A549 (cell line): ENCODE measurements at regions not wholly inside any gene's neighbourhood (a gene's known extent, or its start where the extent isn't known, plus 50 kb on each side); places are given as distances from the start of the nearest gene placed in this dataset.

Experiments
- EP300 ChIP-seq, 2 experiments: fragments of >200 bp; sonication (Bioruptor Twin); formaldehyde crosslinking; IDR thresholded peaks; 2 replicates in 1 of 2; 3 replicates in 1 of 2; pipeline ENCODE4 v1.6.1; 2016 to 2017
- POLR2A ChIP-seq: IDR thresholded peaks from 2 replicates; pipeline ENCODE4 v1.6.1; 2012; ENCODE audit warnings: mild to moderate bottlenecking, low read length
- RFX5 ChIP-seq: fragments of 450-650 bp; IDR thresholded peaks from 2 replicates; pipeline ENCODE4 v1.7.1; 2014; ENCODE audit warnings: antibody characterized with exemption, mild to moderate bottlenecking, moderate library complexity
- TF ChIP-seq, protein P1 (sequence below): IDR thresholded peaks from 2 replicates; pipeline ENCODE4 v1.6.1; 2012
- TF ChIP-seq, protein P2 (sequence below): fragments of >200 bp; sonication (Bioruptor Twin); formaldehyde crosslinking; IDR thresholded peaks from 3 replicates; pipeline ENCODE4 v1.5.1; 2016

DNA sequence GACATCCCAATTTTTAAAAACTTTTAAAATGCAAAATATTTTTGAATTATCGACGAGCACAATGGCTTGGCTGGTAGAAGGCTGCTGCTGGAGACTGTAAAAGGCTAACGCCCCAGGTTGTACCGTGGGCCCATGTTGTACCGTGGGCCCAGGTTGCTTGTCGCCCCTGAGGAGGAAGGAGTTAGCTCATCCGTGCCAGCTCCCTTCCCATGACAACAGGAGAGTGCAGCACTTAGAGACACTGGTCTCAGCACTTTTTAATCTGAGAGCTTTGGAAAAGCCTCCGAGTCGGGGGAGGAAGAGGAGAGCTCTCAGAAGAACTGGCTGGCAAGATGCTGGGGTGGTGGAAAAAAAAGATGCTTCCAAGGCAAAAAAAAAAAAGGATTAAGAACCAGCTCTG, 50.3 kb upstream of the CACNA1A start:
- TF ChIP-seq POLR2A: no peak
- TF ChIP-seq RFX5: no peak
- TF ChIP-seq, protein P1, sequence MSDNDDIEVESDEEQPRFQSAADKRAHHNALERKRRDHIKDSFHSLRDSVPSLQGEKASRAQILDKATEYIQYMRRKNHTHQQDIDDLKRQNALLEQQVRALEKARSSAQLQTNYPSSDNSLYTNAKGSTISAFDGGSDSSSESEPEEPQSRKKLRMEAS: no peak
- no peak for TF ChIP-seq EP300 (IDR thresholded peaks at IDR 0.05)
- TF ChIP-seq, protein P2, sequence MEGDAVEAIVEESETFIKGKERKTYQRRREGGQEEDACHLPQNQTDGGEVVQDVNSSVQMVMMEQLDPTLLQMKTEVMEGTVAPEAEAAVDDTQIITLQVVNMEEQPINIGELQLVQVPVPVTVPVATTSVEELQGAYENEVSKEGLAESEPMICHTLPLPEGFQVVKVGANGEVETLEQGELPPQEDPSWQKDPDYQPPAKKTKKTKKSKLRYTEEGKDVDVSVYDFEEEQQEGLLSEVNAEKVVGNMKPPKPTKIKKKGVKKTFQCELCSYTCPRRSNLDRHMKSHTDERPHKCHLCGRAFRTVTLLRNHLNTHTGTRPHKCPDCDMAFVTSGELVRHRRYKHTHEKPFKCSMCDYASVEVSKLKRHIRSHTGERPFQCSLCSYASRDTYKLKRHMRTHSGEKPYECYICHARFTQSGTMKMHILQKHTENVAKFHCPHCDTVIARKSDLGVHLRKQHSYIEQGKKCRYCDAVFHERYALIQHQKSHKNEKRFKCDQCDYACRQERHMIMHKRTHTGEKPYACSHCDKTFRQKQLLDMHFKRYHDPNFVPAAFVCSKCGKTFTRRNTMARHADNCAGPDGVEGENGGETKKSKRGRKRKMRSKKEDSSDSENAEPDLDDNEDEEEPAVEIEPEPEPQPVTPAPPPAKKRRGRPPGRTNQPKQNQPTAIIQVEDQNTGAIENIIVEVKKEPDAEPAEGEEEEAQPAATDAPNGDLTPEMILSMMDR: no peak
